AG08395 (cell line): ENCODE measurements at regions not wholly inside any gene's neighbourhood (a gene's known extent, or its start where the extent isn't known, plus 50 kb on each side); places are given as distances from the start of the nearest gene placed in this dataset.

Experiments
- DNase-seq: peaks from one replicate; pipeline ENCODE4 v3.0.0; 2012; ENCODE audit warnings: mixed read lengths, low spot score

DNA sequence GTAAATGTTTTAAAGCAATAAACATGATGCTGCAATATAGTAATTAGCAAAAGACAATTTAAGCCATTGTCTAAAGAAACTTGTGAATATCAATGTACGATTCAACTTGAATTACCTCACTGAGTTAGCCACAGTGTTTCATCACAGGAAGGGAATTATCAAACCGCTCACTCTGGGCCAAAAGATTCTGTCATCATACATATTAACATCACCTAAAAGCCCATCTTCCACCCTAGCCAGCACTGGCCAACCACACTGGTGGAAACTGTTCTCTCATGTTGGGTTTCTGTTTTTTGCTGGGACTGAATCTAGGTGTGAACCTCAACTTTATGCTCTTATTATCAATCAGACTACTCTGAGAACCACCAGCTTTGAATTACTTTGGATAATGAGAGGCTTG, 497.7 kb upstream of the THBS1 start:
- DNase-seq: no peak

GRCh38 chr15:39084674-39085530, 496.0 kb upstream of the THBS1 start:
- peak; percentile 54 for DNase-seq

DNA sequence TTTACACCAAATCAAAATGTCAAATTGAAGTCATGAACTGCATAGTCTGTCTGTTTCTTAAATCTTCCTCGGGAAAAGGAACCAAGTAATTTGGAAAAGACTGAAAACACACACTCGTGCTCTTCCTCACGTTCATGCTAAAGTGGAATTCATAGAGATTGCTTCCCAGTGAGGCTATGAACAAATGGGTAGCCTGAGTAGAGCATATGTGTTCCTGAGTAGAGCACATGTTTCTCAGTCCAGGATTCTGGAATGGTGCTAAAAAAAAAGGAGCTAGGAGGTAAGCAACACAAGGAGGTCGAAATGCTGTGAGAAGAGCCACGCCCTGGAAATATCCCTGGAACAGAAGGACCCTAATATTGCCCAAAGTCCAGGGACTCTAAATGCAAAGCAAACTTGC, 494.2 kb upstream of the THBS1 start:
- DNase-seq: no peak

- no peak for DNase-seq
Observed at GRCh38 chr15:39088156-39088555, 492.7 kb upstream of the THBS1 start.

DNA sequence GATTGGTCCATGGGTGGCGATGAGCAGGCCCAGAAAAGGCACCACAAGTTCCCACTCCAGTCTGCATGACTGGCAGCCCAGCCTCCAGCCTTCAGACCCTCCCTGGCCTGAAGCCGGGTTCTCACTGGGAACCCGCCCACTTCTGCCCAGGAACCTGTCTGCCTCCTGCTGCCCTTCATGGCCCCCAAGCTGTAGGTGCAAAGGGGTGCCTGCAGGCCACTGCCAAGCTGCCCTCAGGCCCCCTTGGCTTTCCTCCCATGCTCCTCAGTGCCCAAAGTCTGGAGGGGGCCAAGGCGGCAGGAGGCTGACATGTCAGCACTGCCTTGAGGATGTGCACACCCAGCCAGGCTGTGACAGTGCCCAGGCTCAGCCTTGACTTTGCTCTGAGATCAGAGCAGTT, 488.5 kb upstream of the THBS1 start:
- no peak for DNase-seq

GRCh38 chr15:39092761-39093160, 488.1 kb upstream of the THBS1 start:
- no peak for DNase-seq

DNA sequence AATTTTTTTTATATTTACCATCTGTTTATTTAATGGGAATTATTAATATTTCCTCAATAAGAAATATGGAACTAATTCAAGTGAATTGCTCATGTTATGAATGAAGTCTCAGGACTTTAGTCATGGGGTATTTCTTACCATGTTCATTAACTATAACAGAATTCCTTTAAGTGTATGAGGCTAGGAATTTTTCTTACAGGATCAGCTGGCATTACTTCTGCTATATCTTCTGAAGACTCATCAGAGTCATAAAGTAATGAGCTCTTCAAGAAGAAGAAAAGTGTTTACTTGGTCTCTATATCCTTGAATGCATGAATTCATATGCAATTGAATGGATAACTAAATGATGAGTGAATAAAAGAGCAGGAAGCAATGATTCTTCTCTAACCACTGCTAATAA, 486.8 kb upstream of the THBS1 start:
- peak; percentile 11 for DNase-seq

DNA sequence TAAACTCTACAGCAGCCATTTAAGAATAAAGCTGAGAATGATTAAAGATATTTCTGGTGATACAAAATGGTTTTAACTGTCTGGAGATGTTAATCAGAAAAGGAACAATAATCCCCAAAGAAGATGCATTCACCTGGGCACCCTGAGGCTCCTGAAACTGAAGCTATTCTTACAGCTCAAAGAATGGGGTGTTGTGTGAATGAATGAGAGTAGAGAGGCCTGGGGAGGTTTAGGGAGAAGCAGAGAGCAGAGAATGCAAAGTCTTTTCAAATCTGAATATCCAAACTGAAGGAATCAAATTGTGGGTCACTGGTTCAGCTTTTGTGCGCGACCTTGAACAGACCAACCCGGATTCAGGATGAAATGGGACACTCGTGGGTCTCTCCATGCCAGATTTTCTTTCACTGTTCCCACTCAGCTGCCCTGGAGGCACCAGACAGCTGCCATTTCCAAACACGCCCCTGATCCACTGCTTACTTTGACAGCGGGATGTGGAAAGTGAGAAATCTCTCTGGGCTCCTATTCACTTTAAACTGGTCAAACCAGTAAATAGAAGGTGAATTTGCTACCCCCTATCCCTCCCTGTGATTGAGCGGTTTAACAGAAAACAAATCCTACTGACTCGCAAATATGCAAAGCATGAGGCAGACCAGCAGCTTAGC, 485.5 kb upstream of the THBS1 start:
- no peak for DNase-seq

DNA sequence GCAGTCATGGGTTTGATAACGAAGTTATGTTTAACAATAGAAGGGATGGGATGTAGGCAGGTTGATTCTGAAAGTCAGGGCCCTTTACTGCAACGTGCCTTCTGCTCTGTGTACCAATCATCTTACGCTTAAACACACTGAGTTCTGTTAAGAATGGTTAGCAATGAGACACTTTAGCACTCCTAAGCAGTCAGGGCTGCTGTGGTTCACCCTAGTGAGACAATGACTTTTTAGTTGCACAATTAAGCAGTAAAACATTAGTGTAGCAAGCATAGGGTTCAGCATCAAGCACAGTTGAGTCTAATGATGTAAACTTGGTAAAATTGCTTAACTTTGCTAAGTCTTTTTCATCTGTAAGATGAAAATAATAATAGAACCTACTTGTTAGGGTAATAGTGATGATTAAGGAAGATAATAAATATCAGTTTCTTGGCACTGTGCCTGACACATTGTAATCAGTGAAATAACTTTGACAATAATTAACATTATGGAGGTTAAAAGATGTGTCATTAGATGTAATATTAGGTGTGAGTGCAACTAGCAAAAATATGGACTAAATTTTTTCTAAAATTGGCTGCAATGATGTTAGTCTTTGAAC, 484.2 kb upstream of the THBS1 start:
- DNase-seq: peak; percentile 3

DNA sequence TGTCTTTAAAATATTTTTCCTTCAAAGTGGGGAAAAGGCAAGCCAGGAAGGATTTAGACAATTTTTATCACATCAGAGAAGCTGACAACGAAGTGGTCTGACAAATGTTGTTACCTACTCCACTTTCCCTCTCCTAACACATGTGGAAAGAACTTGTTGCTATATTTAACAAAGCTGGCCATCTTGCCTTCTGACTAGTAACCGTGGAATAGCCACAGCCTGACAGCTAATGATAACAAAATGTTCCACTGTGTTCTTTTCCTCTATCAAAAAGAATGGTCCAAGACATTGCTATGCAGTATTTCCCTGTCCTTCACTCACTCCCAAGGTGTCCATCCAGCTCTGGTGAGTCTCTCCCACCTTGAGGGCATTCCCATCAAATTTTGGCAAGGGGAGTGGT, 481.4 kb upstream of the THBS1 start:
- no peak for DNase-seq

- DNase-seq: peak; percentile 2
Observed at GRCh38 chr15:39100106-39100660, 480.7 kb upstream of the THBS1 start.

DNA sequence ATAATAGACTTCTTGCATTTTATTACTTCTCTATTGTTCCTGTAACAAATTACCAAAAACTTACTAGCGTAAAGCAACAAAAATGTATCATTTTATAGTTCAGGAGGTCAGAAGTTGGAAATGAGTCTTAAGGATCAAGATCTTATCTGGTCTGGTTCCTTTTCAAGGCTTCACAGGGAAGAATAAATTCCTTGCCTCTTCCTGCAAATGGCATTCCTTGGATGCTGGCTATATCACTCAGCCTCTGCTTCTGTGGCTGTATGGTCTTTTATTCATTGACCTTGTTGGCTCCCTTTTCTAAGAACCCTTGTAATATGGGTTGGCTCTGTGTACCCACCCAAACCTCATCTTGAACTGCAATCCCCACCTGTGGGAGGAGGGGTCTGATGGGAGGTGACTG, 478.4 kb upstream of the THBS1 start:
- no peak for DNase-seq

DNA sequence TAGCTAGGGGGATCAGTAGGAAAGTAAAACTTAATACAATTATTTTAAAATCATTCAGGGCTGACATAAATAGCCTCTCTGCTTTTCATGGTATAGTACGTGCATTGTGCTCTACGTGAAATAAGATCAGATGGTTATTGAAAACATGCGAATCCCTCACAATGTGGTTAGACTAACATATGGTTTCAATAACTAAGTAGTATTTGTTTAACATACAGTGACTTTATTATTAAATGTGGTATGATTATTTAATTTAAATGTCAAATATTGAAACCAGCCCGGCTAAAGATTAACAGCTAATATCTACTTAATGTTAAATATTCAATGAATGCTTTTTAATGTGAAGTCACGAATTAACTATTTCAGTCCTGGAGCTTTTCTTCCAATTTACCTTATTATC, 473.9 kb upstream of the THBS1 start:
- DNase-seq: no peak

DNA sequence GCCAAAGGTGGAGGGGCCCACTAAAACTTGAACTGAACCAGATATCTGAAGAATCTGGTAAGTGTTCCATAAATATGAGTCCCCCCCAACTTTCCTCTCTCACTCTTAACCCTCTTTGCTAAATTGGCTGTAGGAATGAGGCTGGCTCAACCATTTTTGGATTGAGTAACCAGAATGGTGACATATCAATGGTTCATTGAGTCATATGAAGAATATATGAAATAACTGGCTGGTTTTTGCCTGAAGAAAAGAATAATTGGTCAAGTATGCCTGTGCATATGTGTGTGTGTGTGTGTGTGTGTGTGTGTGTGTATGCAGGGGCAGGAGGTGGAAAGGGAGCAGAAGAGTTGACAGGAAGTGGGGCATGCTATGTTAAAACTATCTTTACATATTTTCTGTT, 472.9 kb upstream of the THBS1 start:
- DNase-seq: no peak

- DNase-seq: peak; percentile 71
Observed at GRCh38 chr15:39110336-39110735, 470.5 kb upstream of the THBS1 start.

DNA sequence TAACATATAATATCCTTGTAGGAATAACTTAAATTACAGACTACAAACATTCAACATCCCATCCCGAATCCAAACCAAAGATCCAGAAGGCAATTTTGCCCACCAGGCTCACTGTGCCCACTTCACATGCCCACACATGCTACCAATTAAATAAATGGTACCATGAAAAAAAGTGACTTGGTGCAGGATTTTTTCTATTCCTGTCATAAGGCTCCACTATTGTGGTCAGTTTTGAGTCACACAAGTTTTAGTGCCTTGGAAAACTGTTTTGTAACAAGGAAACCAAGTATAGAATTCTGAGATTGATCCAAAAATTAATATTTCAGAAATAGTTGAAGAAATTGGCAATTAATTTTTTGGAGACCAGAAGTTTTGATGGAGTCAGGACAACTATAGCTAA, 470.1 kb upstream of the THBS1 start:
- DNase-seq: peak; percentile 36

GRCh38 chr15:39113741-39114140, 467.1 kb upstream of the THBS1 start:
- DNase-seq: no peak

DNA sequence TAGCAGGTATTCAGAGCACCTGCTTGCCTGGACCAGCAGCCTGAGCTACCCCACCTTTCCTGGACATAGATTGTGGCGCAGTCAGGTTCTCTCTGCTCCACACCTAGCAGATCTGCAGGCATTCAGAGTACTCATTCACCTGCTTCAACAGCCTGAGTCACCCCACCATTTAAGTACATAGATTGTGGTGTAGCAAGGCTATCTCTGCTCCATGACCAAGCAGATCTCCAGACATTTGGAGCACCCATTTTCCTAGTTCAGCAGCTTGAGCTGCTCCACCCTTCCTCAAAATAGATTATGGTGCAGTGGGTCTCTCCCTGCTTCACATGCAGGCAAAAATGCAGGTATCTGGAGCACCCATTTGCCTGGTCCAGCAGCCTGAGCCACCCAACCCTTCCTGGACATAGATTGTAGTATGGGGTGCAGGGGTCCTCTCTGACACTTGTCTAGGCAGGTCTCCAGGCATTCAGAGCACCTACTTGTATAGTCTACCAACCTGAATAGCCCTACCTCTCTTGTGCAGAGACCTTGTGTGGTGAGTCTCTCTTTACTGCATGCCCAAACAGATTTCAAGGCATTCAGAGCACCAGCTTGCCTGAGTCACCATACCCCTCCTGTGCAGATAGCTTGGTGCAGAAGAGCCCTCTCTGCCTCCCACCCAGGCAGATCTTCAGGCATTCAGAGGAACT, 466.0 kb upstream of the THBS1 start:
- no peak for DNase-seq

- peak; percentile 27 for DNase-seq
Observed at GRCh38 chr15:39115379-39116057, 465.4 kb upstream of the THBS1 start.

DNA sequence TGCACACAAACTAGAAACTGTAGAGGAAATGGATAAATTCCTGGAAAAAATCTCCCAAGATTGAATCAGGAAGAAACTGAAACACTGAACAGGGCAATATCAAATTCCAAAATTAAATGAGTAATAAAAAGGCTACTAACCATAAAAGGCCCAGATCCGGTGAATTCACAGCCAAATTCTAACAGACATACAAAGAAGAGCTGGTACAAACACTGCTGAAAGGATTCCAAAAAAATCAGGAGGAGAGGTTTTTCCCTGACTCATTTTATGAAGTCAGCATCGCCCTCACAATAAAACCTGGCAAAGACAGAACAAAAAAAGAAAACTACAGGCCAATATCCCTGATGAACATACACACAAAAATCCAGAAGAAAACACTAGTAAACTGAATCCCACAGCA, 462.4 kb upstream of the THBS1 start:
- peak; percentile 78 for DNase-seq

DNA sequence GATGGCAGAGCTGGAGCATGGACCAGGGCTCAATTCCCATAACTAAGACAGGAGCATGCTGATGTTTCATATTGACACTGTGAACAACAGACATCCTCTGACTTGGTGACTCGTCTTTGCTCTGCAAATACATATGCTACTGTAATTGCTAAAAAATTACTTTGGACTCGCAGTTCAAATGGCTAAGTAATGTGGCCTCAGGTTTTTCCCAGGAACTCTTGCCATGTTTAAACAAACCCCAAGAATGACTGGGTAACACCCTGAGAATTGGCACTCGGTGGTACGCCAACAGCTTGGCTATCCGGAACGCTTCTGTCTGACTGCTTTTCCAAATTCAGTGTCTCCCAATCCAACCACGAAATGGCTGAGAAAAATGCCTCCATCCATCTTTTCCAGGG, 456.7 kb upstream of the THBS1 start:
- DNase-seq: peak; percentile 14
